ENCODE measurements at regions not wholly inside any gene's neighbourhood (a gene's known extent, or its start where the extent isn't known, plus 50 kb on each side); places are given as distances from the start of the nearest gene placed in this dataset.

DNA sequence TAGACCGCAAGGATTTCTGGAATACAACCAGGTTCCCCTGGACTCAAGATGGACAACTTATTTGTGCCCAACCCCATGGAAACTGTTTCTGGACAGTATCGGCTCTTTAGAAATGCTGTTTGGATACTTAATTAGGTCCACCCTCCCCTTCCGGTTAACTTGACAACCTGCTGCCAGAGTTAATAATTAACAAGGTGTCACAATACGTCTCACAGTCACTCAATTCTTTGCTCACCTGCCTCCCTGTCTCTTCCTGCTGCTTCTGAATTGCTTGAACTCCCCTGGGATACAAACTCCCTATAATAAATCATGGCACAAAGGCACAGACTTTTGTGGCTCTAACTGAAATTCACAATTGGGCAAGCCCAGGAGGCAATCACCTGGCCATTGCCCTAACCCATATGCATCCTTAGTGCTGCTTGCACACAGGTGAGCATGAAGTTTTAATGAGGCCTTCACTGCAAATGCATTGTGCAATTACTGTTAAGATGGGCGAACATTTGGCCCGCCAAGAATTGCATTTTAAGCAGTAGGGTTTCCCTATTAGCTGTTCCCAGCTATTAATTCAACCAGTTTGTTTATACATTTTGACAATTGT, 504.4 kb upstream of the NOX3 start:
- TF ChIP-seq, protein P1, sequence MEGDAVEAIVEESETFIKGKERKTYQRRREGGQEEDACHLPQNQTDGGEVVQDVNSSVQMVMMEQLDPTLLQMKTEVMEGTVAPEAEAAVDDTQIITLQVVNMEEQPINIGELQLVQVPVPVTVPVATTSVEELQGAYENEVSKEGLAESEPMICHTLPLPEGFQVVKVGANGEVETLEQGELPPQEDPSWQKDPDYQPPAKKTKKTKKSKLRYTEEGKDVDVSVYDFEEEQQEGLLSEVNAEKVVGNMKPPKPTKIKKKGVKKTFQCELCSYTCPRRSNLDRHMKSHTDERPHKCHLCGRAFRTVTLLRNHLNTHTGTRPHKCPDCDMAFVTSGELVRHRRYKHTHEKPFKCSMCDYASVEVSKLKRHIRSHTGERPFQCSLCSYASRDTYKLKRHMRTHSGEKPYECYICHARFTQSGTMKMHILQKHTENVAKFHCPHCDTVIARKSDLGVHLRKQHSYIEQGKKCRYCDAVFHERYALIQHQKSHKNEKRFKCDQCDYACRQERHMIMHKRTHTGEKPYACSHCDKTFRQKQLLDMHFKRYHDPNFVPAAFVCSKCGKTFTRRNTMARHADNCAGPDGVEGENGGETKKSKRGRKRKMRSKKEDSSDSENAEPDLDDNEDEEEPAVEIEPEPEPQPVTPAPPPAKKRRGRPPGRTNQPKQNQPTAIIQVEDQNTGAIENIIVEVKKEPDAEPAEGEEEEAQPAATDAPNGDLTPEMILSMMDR (IDR thresholded peaks at IDR 0.05; ENCODE audit: insufficient read depth, low read depth, low read length): no peak
- Histone ChIP-seq H3K27me3 (ENCODE audit: control insufficient read depth, insufficient read depth, low read length) (no peaks in the 10 kb centered on the region), H3K4me3 (ENCODE audit: low read depth, low read length) (no peak overlapping the region), H3K36me3 (ENCODE audit: control insufficient read depth, insufficient read depth, low read length) (no peaks in the 10 kb centered on the region)
- no peak for DNase-seq (ENCODE audit: low read depth)
- CTCF ChIA-PET: no interaction called here
- POLR2A ChIA-PET: no interaction called here

- TF ChIP-seq, protein P1 (IDR thresholded peaks at IDR 0.05; ENCODE audit: insufficient read depth, low read depth, low read length): no peak
- no peak for DNase-seq (ENCODE audit: low read depth)
- CTCF ChIA-PET: no interaction called here
- no peaks in the 10 kb centered on the region for H3K27me3 ChIP-seq (ENCODE audit: control insufficient read depth, insufficient read depth, low read length)
- no peaks in the 10 kb centered on the region for H3K36me3 ChIP-seq (ENCODE audit: control insufficient read depth, insufficient read depth, low read length)
- POLR2A ChIA-PET: no interaction called here
- no peak overlapping the region for H3K4me3 ChIP-seq (ENCODE audit: low read depth, low read length)
These were observed 502.9 kb upstream of the NOX3 start for GRCh38 chr6:155958550-155958949.

- H3K27me3 ChIP-seq (ENCODE audit: control insufficient read depth, insufficient read depth, low read length): no peaks in the 10 kb centered on the region
- H3K36me3 ChIP-seq (ENCODE audit: control insufficient read depth, insufficient read depth, low read length): no peaks in the 10 kb centered on the region
- ChIA-PET POLR2A (no interaction called here), CTCF (no interaction called here)
- TF ChIP-seq, protein P1 (IDR thresholded peaks at IDR 0.05; ENCODE audit: insufficient read depth, low read depth, low read length): no peak
- DNase-seq (ENCODE audit: low read depth): no peak
- H3K4me3 ChIP-seq (ENCODE audit: low read depth, low read length): no peak overlapping the region
These were observed 499.4 kb upstream of the NOX3 start for GRCh38 chr6:155955038-155955437.

DNA sequence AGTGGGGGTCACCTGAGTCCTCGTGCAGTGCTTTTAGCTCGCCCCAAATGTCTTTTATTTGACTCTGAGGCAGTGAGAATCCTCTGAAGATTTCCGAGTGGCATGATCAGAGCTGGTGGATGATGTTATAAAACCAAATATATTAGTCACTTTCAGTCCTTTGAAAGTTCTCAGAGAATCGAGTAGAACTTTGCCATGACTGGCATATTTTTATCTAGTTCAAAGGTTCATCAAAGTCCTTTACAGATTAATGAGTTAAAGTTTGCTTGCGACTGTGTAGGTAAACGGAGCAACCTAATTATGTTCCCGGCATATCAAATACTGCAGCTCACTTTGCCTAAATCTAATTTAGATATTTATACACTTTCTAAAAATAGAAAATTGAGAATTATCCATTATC, 498.5 kb upstream of the NOX3 start:
- POLR2A ChIA-PET: no interaction called here
- CTCF ChIA-PET: no interaction called here
- no peak for DNase-seq (ENCODE audit: low read depth)

DNA sequence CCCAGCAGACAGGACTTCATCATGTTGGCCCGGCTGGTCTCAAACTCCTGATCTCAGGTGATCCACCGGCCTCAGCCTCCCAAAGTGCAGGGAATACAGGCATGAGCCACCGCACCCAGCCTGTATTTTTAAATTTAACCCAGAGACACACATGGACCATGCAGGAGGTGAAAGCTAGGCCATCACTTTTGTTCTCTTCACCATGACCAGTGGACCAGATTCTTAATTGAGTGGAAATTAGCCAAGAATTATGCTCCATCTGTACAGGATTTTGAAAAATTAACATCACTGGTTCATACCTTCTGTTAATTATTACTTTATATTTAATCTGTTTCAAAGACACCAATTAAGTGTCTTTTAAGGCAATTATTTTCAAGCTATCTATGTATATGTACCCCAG, 493.6 kb upstream of the NOX3 start:
- H3K36me3 ChIP-seq (ENCODE audit: control insufficient read depth, insufficient read depth, low read length): no peaks in the 10 kb centered on the region
- no peaks in the 10 kb centered on the region for H3K27me3 ChIP-seq (ENCODE audit: control insufficient read depth, insufficient read depth, low read length)
- ChIA-PET CTCF (no interaction called here), POLR2A (no interaction called here)
- no peak overlapping the region for H3K4me3 ChIP-seq (ENCODE audit: low read depth, low read length)
- TF ChIP-seq, protein P1 (IDR thresholded peaks at IDR 0.05; ENCODE audit: insufficient read depth, low read depth, low read length): no peak
- no peak for DNase-seq (ENCODE audit: low read depth)

More for the DNA sequence above, 498.5 kb upstream of the NOX3 start:
- Histone ChIP-seq H3K4me3 (ENCODE audit: low read depth, low read length) (no peak overlapping the region), H3K36me3 (ENCODE audit: control insufficient read depth, insufficient read depth, low read length) (no peaks in the 10 kb centered on the region), H3K27me3 (ENCODE audit: control insufficient read depth, insufficient read depth, low read length) (no peaks in the 10 kb centered on the region)
- TF ChIP-seq, protein P1 (IDR thresholded peaks at IDR 0.05; ENCODE audit: insufficient read depth, low read depth, low read length): no peak
